ENCODE measurements at regions not wholly inside any gene's neighbourhood (a gene's known extent, or its start where the extent isn't known, plus 50 kb on each side); places are given as distances from the start of the nearest gene placed in this dataset.

DNA sequence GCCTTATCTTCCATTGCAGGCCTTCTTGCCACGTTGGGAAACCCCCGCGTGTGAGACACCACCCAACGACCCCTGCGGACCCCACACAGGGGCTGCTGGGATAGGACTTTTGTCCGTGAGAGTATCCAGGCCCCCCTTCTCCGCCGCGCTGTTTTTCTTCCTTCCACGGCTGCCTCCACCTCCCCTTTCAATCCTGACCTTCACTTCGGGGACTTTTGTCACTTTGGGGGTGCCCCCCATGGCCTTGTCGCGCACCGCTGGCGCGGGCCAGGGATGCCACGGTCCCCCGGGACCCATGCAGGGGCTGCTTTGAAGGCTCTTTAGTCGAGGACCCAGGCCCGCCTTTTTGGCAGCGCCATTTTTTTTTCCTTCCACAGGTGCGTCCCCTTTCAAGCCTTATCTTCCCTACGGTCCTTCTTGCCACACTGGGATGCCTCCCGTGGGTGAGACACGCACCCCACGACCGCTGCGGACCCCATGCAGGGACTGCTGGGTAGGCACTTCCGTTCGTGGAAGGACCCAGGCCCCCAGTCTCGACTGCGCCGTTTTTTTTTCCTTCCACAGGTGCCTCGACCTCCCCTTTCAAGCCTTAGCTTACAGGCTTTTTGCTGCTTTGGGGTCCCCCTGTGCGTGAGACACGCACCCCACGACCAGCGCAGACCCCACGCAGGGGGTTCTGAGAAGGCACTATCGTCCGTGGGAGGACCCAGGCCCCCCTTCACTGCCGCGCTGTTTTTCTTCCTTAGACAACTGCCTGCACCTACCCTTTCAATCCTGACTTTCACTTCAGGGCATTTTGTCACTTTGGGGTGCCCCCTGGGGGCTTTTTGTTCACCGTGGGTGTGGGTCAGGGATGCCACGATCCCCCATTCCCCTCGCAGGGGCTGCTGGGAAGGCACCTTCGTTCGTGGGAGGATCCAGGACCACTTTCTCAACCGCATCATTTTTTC lies 267.4 kb downstream of the ALG10 start:
- no peak for DNase-seq (ENCODE audit: low read depth)

GRCh38 chr12:34290381-34290995 lies 268.2 kb downstream of the ALG10 start:
- no peak overlapping the region for H3K4me3 ChIP-seq (ENCODE audit: control insufficient read depth, low read depth, low read length)
- DNase-seq (ENCODE audit: low read depth) = no peak
- TF ChIP-seq, protein P1, sequence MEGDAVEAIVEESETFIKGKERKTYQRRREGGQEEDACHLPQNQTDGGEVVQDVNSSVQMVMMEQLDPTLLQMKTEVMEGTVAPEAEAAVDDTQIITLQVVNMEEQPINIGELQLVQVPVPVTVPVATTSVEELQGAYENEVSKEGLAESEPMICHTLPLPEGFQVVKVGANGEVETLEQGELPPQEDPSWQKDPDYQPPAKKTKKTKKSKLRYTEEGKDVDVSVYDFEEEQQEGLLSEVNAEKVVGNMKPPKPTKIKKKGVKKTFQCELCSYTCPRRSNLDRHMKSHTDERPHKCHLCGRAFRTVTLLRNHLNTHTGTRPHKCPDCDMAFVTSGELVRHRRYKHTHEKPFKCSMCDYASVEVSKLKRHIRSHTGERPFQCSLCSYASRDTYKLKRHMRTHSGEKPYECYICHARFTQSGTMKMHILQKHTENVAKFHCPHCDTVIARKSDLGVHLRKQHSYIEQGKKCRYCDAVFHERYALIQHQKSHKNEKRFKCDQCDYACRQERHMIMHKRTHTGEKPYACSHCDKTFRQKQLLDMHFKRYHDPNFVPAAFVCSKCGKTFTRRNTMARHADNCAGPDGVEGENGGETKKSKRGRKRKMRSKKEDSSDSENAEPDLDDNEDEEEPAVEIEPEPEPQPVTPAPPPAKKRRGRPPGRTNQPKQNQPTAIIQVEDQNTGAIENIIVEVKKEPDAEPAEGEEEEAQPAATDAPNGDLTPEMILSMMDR (conservative IDR thresholded peaks at IDR 0.05; ENCODE audit: control insufficient read depth, insufficient read depth, low read depth, low read length) = no peak

More for the DNA sequence above, 267.4 kb downstream of the ALG10 start:
- no peak overlapping the region for H3K4me3 ChIP-seq (ENCODE audit: control insufficient read depth, low read depth, low read length)
- TF ChIP-seq, protein P1 (conservative IDR thresholded peaks at IDR 0.05; ENCODE audit: control insufficient read depth, insufficient read depth, low read depth, low read length) = no peak

- no peak overlapping the region for H3K4me3 ChIP-seq (ENCODE audit: control insufficient read depth, low read depth, low read length)
- DNase-seq (ENCODE audit: low read depth) = no peak
- TF ChIP-seq, protein P1 (conservative IDR thresholded peaks at IDR 0.05; ENCODE audit: control insufficient read depth, insufficient read depth, low read depth, low read length) = no peak
Observed at GRCh38 chr12:34291001-34291400, 268.7 kb downstream of the ALG10 start.

DNA sequence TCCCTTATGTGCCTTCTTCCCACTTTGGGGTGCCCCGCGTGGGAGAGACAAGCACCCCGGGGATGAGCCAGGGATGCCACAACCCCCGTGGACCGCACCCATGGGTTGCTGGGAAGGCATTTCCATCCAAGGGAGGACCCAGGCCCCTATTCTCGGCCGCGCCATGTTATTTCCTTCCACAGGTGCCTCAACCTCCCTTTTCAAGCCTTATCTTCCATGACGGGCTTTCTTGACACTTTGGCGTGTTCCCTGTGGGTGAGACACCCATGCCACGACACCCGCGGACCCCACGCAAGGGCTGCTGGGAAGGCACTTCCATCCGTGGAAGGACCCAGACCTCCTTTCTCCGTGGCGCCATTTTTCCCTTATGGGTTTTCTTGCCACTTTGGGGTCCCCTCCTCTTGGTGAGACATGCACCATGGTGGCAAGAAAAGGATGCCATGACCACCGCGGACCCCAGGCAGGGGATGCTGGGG lies 269.2 kb downstream of the ALG10 start:
- TF ChIP-seq, protein P1 (conservative IDR thresholded peaks at IDR 0.05; ENCODE audit: control insufficient read depth, insufficient read depth, low read depth, low read length) = no peak
- DNase-seq (ENCODE audit: low read depth) = no peak
- H3K4me3 ChIP-seq (ENCODE audit: control insufficient read depth, low read depth, low read length) = no peak overlapping the region

GRCh38 chr12:34292736-34293625 lies 270.7 kb downstream of the ALG10 start:
- TF ChIP-seq, protein P1 (conservative IDR thresholded peaks at IDR 0.05; ENCODE audit: control insufficient read depth, insufficient read depth, low read depth, low read length) = no peak

GRCh38 chr12:34294137-34294536 lies 271.8 kb downstream of the ALG10 start:
- no peak for DNase-seq (ENCODE audit: low read depth)
- TF ChIP-seq, protein P1 (conservative IDR thresholded peaks at IDR 0.05; ENCODE audit: control insufficient read depth, insufficient read depth, low read depth, low read length) = no peak
- H3K4me3 ChIP-seq (ENCODE audit: control insufficient read depth, low read depth, low read length) = no peak overlapping the region

More at GRCh38 chr12:34292736-34293625, 270.7 kb downstream of the ALG10 start:
- no peak overlapping the region for H3K4me3 ChIP-seq (ENCODE audit: control insufficient read depth, low read depth, low read length)
- no peak for DNase-seq (ENCODE audit: low read depth)

Data from fibroblast of mammary gland (primary cell).